ENCODE measurements at regions not wholly inside any gene's neighbourhood (a gene's known extent, or its start where the extent isn't known, plus 50 kb on each side); places are given as distances from the start of the nearest gene placed in this dataset.
"Not testable (repeated sequence)": the region's sequence is repeated elsewhere in the genome, so short reads cannot be mapped to it uniquely, and the experiment has no call there.

DNA sequence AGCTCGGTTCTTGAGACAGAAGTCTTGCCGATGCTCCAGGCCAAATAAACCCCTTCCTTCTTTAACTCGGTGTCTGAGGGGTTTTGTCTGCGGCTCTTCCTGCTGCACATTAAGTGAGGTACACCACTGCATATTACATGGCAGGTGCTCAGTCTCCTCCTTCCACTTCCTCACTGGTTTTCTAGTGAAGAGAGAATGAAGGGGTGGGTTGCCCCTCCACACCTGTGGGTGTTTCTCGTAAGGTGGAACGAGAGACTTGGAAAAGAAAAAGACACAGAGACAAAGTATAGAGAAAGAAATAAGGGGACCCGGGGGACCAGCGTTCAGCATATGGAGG lies 138.0 kb downstream of the OR2B2 start:
- H3K14ac ChIP-seq (ENCODE audit: insufficient read depth, low read length); H3K79me1 ChIP-seq (ENCODE audit: insufficient read depth, low read depth, low read length, poor library complexity, severe bottlenecking); H4K91ac ChIP-seq (ENCODE audit: insufficient read length, low read depth, low read length); H3K4me1 ChIP-seq (ENCODE audit: insufficient read depth, low read length); H3T11ph ChIP-seq (ENCODE audit: low read length); H4K8ac ChIP-seq (replicated peaks; ENCODE audit: insufficient read length, low read depth, low read length); H4K20me1 ChIP-seq (ENCODE audit: control insufficient read depth, insufficient read depth, insufficient read length); H3K27ac Mint-ChIP-seq; H3K79me2 ChIP-seq (ENCODE audit: insufficient read depth, low read length); H3K23me2 ChIP-seq (ENCODE audit: insufficient read length, low read depth, low read length, poor library complexity, severe bottlenecking); H3K18ac ChIP-seq (ENCODE audit: insufficient read length, low read depth, low read length); H2BK20ac ChIP-seq (ENCODE audit: low read depth, low read length, poor library complexity, severe bottlenecking); H3K56ac ChIP-seq (ENCODE audit: insufficient read length, low read depth, low read length); H2BK120ac ChIP-seq (ENCODE audit: low read depth, low read length, poor library complexity, severe bottlenecking); H3K27ac ChIP-seq (ENCODE audit: insufficient read length, low read depth, low read length); H3K4me2 ChIP-seq (ENCODE audit: insufficient read depth, insufficient read length, low read length); H3K9ac ChIP-seq (ENCODE audit: extremely low read depth, insufficient read length, low read length); H4K5ac ChIP-seq (ENCODE audit: insufficient read length, low read depth, low read length); H3K23ac ChIP-seq (ENCODE audit: insufficient read length, low read depth, low read length); H2BK12ac ChIP-seq (ENCODE audit: insufficient read length, low read depth, low read length); H3K4ac ChIP-seq (ENCODE audit: low read depth, low read length); DNase-seq; H2BK15ac ChIP-seq (ENCODE audit: low read depth, low read length); H2AFZ ChIP-seq (ENCODE audit: low read length); H2BK5ac ChIP-seq (ENCODE audit: insufficient read length, low read length); H3K9me3 ChIP-seq (ENCODE audit: control insufficient read depth, low read depth, low read length); H2AK5ac ChIP-seq (ENCODE audit: insufficient read length, low read length): not testable (repeated sequence)
- H3K36me3 Mint-ChIP-seq (ENCODE audit: insufficient read depth in 1 of 3, low read depth in 3 of 3) = peaks cover 4 to 19% (median 10%) of the 10 kb centered on the region in 3 experiments
- peaks cover 23 to 32% of the 10 kb centered on the region in 2 experiments for H3K9me3 Mint-ChIP-seq
- H3K4me1 Mint-ChIP-seq = peaks cover 39 to 42% of the 10 kb centered on the region in 2 experiments
- 0 out of 5 replicates have a peak overlapping the region, but pooled peaks of 1 of the 2 experiments have one; percentile 15 for H3K4me3 Mint-ChIP-seq
- H3K27me3 ChIP-seq (ENCODE audit: insufficient read depth, low read length) = peaks cover 19% of the 10 kb centered on the region
- no CpG with 5 or more reads among the region's 8 CpGs for WGBS (ENCODE audit: extremely low coverage, insufficient read length, low lambda C conversion rate)
- peaks cover 83% of the 10 kb centered on the region for H3K27me3 Mint-ChIP-seq (ENCODE audit: low read depth)

GRCh38 chr6:27773542-27774263 lies 138.5 kb downstream of the OR2B2 start:
- peaks cover 25% of the 10 kb centered on the region for H3K27me3 ChIP-seq (ENCODE audit: insufficient read depth, low read length)
- Mint-ChIP-seq H3K36me3 (ENCODE audit: insufficient read depth in 1 of 3, low read depth in 3 of 3) (peaks cover 4 to 19% (median 10%) of the 10 kb centered on the region in 3 experiments), H3K4me1 (peaks cover 39 to 42% of the 10 kb centered on the region in 2 experiments), H3K4me3 (peak overlapping the region in 1 of 2 experiments; percentile 75; a peak in 2 of 5 replicates), H3K9me3 (peaks cover 23 to 32% of the 10 kb centered on the region in 2 experiments), H3K27me3 (ENCODE audit: low read depth) (peaks cover 88% of the 10 kb centered on the region)
- not testable (repeated sequence) for H3K79me1 ChIP-seq (ENCODE audit: insufficient read depth, low read depth, low read length, poor library complexity, severe bottlenecking); H3K9me3 ChIP-seq (ENCODE audit: control insufficient read depth, low read depth, low read length); H4K8ac ChIP-seq (replicated peaks; ENCODE audit: insufficient read length, low read depth, low read length); H2AFZ ChIP-seq (ENCODE audit: low read length); H2BK15ac ChIP-seq (ENCODE audit: low read depth, low read length); H4K5ac ChIP-seq (ENCODE audit: insufficient read length, low read depth, low read length); H4K91ac ChIP-seq (ENCODE audit: insufficient read length, low read depth, low read length); H3K27ac Mint-ChIP-seq; H3K4ac ChIP-seq (ENCODE audit: low read depth, low read length); DNase-seq; H3K4me1 ChIP-seq (ENCODE audit: insufficient read depth, low read length); H3K23me2 ChIP-seq (ENCODE audit: insufficient read length, low read depth, low read length, poor library complexity, severe bottlenecking); H3K27ac ChIP-seq (ENCODE audit: insufficient read length, low read depth, low read length); H2BK20ac ChIP-seq (ENCODE audit: low read depth, low read length, poor library complexity, severe bottlenecking); H2BK120ac ChIP-seq (ENCODE audit: low read depth, low read length, poor library complexity, severe bottlenecking); H3K18ac ChIP-seq (ENCODE audit: insufficient read length, low read depth, low read length); H3K4me2 ChIP-seq (ENCODE audit: insufficient read depth, insufficient read length, low read length); H4K20me1 ChIP-seq (ENCODE audit: control insufficient read depth, insufficient read depth, insufficient read length); H2BK12ac ChIP-seq (ENCODE audit: insufficient read length, low read depth, low read length); H2BK5ac ChIP-seq (ENCODE audit: insufficient read length, low read length); H3K14ac ChIP-seq (ENCODE audit: insufficient read depth, low read length); H3K23ac ChIP-seq (ENCODE audit: insufficient read length, low read depth, low read length); H3K9ac ChIP-seq (ENCODE audit: extremely low read depth, insufficient read length, low read length); H3T11ph ChIP-seq (ENCODE audit: low read length); H3K56ac ChIP-seq (ENCODE audit: insufficient read length, low read depth, low read length); H3K79me2 ChIP-seq (ENCODE audit: insufficient read depth, low read length); H2AK5ac ChIP-seq (ENCODE audit: insufficient read length, low read length)
- no CpG with 5 or more reads among the region's 10 CpGs for WGBS (ENCODE audit: extremely low coverage, insufficient read length, low lambda C conversion rate)
